A549 (cell line): ENCODE measurements at regions not wholly inside any gene's neighbourhood (a gene's known extent, or its start where the extent isn't known, plus 50 kb on each side); places are given as distances from the start of the nearest gene placed in this dataset.

Experiments used
- ATAC-seq, 2 experiments: fragments of 200-7000 bp in 1 of 2; fragments of >200 bp in 1 of 2; cut with Nextera tagmentation in 1 of 2; cut with Tn5 transposase in 1 of 2; 3 replicates each; pipeline versions ENCODE4 v1.8.0 to v1.9.1; 2018 to 2020; ENCODE audit warnings: mild to moderate bottlenecking in 1 of 2, moderate library complexity in 1 of 2
- CTCF ChIA-PET: fragments of 300-600 bp; sonication (Branson Sonifier 250); formaldehyde crosslinking; extraction: SDS; loops from one replicate; lab custom pipeline; 2021; ENCODE audit warnings: antibody characterized with exemption, inconsistent platforms; lab: Yijun Ruan, JAX
- POLR2A ChIA-PET: fragments of 350-600 bp; formaldehyde crosslinking; extraction: SDS; loops from one replicate; lab custom pipeline; 2021; ENCODE audit warnings: antibody characterized with exemption, inconsistent platforms; lab: Yijun Ruan, JAX
- DNase-seq, 2 experiments: peaks; one replicate each; pipeline versions ENCODE4 v3.0.0 to v3.0.0-alpha.2; 2011 to 2016; ENCODE audit warnings: low read depth in 1 of 2, low spot score in 1 of 2
- FAIRE-seq: peaks from 2 replicates; lab custom pipeline; 2011; peaks lifted over from hg19 to GRCh38; lab: Jason Lieb, UNC
- H3K27ac ChIP-seq, 2 experiments: fragments of >200 bp; sonication (Bioruptor Twin); formaldehyde crosslinking; 3 replicates each; pipeline ENCODE4 v1.5.1; 2016 to 2017
- H3K4me1 ChIP-seq: fragments of >200 bp; sonication (Bioruptor Twin); formaldehyde crosslinking; 3 replicates; pipeline ENCODE4 v1.6.1; 2016
- H3K4me2 ChIP-seq: fragments of >200 bp; sonication (Bioruptor Twin); formaldehyde crosslinking; 3 replicates; pipeline ENCODE4 v1.6.1; 2016
- H3K4me3 ChIP-seq: fragments of >200 bp; sonication (Bioruptor Twin); formaldehyde crosslinking; 3 replicates; pipeline ENCODE4 v1.5.1; 2016
- H3K9me3 ChIP-seq: fragments of >200 bp; sonication (Bioruptor Twin); formaldehyde crosslinking; 3 replicates; pipeline ENCODE4 v1.6.1; 2016
- CBX2 ChIP-seq: fragments of 200-600 bp; sonication (generic); IDR thresholded peaks from 2 replicates; pipeline ENCODE4 v1.6.1; 2016; ENCODE audit warnings: low read depth, mild to moderate bottlenecking, borderline replicate concordance
- CBX8 ChIP-seq: fragments of 200-600 bp; sonication (generic); IDR thresholded peaks from 2 replicates; pipeline ENCODE4 v1.6.1; 2016
- CEBPB ChIP-seq, 2 experiments: fragments of >200 bp in 1 of 2; sonication (Bioruptor Twin) in 1 of 2; formaldehyde crosslinking in 1 of 2; IDR thresholded peaks; 2 replicates each; pipeline ENCODE4 v1.6.1; 2012 to 2016
- CTCF ChIP-seq: fragments of >200 bp; sonication (Bioruptor Twin); formaldehyde crosslinking; IDR thresholded peaks from 3 replicates; pipeline ENCODE4 v1.5.1; 2016
- E2F6 ChIP-seq: IDR thresholded peaks from 2 replicates; pipeline ENCODE4 v1.6.1; 2012; ENCODE audit warnings: low read depth, borderline replicate concordance
- EHF ChIP-seq: fragments of 250-450 bp; sonication (Bioruptor Pico); IDR thresholded peaks from 2 replicates; pipeline ENCODE4 v1.5.0; 2020; ENCODE audit warnings: mild to moderate bottlenecking
- ESRRA ChIP-seq: fragments of 150-350 bp; IDR thresholded peaks from 2 replicates; pipeline ENCODE4 v1.6.1; 2014; ENCODE audit warnings: mild to moderate bottlenecking, low read length, borderline replicate concordance
- FOSL2 ChIP-seq, 2 experiments: fragments of 450-650 bp in 1 of 2; fragments of >200 bp in 1 of 2; sonication (Bioruptor Twin) in 1 of 2; formaldehyde crosslinking; IDR thresholded peaks; 2 replicates each; pipeline versions ENCODE4 v1.5.0 to v1.6.1; 2016 to 2020; ENCODE audit warnings: mild to moderate bottlenecking in 1 of 2, moderate library complexity in 1 of 2
- FOXS1 ChIP-seq: fragments of 250-450 bp; sonication (Bioruptor Pico); IDR thresholded peaks from 2 replicates; pipeline ENCODE4 v1.5.0; 2020; ENCODE audit warnings: mild to moderate bottlenecking, moderate library complexity
- GATA3 ChIP-seq: IDR thresholded peaks from 2 replicates; pipeline ENCODE4 v1.6.1; 2012; ENCODE audit warnings: borderline replicate concordance
- HDAC2 ChIP-seq: fragments of 200-600 bp; sonication (generic); IDR thresholded peaks from 2 replicates; pipeline ENCODE4 v1.6.1; 2016
- HOXB13 ChIP-seq: fragments of 250-450 bp; sonication (Bioruptor Pico); IDR thresholded peaks from 2 replicates; pipeline ENCODE4 v1.5.0; 2020; ENCODE audit warnings: low read depth, mild to moderate bottlenecking, moderate library complexity
- HOXB5 ChIP-seq: fragments of 250-450 bp; sonication (Bioruptor Pico); IDR thresholded peaks from 2 replicates; pipeline ENCODE4 v1.5.0; 2020; ENCODE audit warnings: mild to moderate bottlenecking, moderate library complexity
- JUN ChIP-seq, 2 experiments: fragments of >200 bp; sonication (Bioruptor Twin); formaldehyde crosslinking; IDR thresholded peaks; 2 replicates in 1 of 2; 3 replicates in 1 of 2; pipeline ENCODE4 v1.6.1; 2016 to 2017
- KDM1A ChIP-seq: fragments of 200-600 bp; sonication (generic); IDR thresholded peaks from 2 replicates; pipeline ENCODE4 v1.6.1; 2016; ENCODE audit warnings: low read depth, mild to moderate bottlenecking
- KDM5A ChIP-seq: fragments of 200-600 bp; sonication (generic); IDR thresholded peaks from 2 replicates; pipeline ENCODE4 v1.6.1; 2016; ENCODE audit warnings: antibody characterized with exemption, mild to moderate bottlenecking
- MAFK ChIP-seq: fragments of 450-650 bp; IDR thresholded peaks from 2 replicates; pipeline ENCODE4 v1.6.1; 2014; ENCODE audit not compliant: partially characterized antibody
- MAX ChIP-seq: IDR thresholded peaks from 2 replicates; pipeline ENCODE4 v1.6.1; 2012
- MYC ChIP-seq: IDR thresholded peaks from 2 replicates; pipeline ENCODE4 v1.6.1; 2012; ENCODE audit warnings: mild to moderate bottlenecking, inconsistent platforms, low read length, improper control_type of control experiment, borderline replicate concordance
- NFE2L2 ChIP-seq: fragments of 150-350 bp; conservative IDR thresholded peaks from 2 replicates; pipeline ENCODE4 v1.6.1; 2014; ENCODE audit warnings: low read length
- NR3C1 ChIP-seq: fragments of >200 bp; sonication (Bioruptor Twin); formaldehyde crosslinking; IDR thresholded peaks from 3 replicates; pipeline ENCODE4 v1.6.1; 2017
- PBX3 ChIP-seq: IDR thresholded peaks from 2 replicates; pipeline ENCODE4 v1.6.1; 2012
- PHF8 ChIP-seq: fragments of 200-600 bp; sonication (generic); IDR thresholded peaks from 2 replicates; pipeline ENCODE4 v1.6.1; 2016; ENCODE audit warnings: low read depth, mild to moderate bottlenecking, antibody characterized with exemption, moderate library complexity, borderline replicate concordance
- RAD21 ChIP-seq, 2 experiments: fragments of >200 bp in 1 of 2; sonication (Bioruptor Twin) in 1 of 2; formaldehyde crosslinking in 1 of 2; IDR thresholded peaks in 1 of 2; conservative IDR thresholded peaks in 1 of 2; 2 replicates in 1 of 2; 3 replicates in 1 of 2; pipeline ENCODE4 v1.6.1; 2012 to 2018; ENCODE audit warnings: inconsistent platforms in 1 of 2
- RFX5 ChIP-seq: fragments of 450-650 bp; IDR thresholded peaks from 2 replicates; pipeline ENCODE4 v1.7.1; 2014; ENCODE audit warnings: antibody characterized with exemption, mild to moderate bottlenecking, moderate library complexity
- SMC3 ChIP-seq: fragments of >200 bp; sonication (Bioruptor Twin); formaldehyde crosslinking; IDR thresholded peaks from 3 replicates; pipeline ENCODE4 v1.6.1; 2018; ENCODE audit warnings: inconsistent platforms
- ZSCAN20 ChIP-seq: fragments of 250-450 bp; sonication (Bioruptor Pico); IDR thresholded peaks from 2 replicates; pipeline ENCODE4 v1.8.0; 2022; ENCODE audit warnings: mild to moderate bottlenecking, moderate library complexity
- WGBS: methylation state at CpG from one replicate; pipeline ENCODE4 v1.1.6; 2017; ENCODE audit errors: missing lambda C conversion rate; 5-methylcytosine and 5-hydroxymethylcytosine counted together
- TF ChIP-seq, protein P1 (sequence below): fragments of 200-600 bp; sonication (generic); IDR thresholded peaks from 2 replicates; pipeline ENCODE4 v1.6.1; 2016; ENCODE audit warnings: antibody characterized with exemption, mild to moderate bottlenecking, moderate library complexity
- TF ChIP-seq, protein P2 (sequence below): fragments of 450-650 bp; IDR thresholded peaks from 2 replicates; pipeline ENCODE4 v1.6.1; 2014; ENCODE audit warnings: antibody characterized with exemption

DNA sequence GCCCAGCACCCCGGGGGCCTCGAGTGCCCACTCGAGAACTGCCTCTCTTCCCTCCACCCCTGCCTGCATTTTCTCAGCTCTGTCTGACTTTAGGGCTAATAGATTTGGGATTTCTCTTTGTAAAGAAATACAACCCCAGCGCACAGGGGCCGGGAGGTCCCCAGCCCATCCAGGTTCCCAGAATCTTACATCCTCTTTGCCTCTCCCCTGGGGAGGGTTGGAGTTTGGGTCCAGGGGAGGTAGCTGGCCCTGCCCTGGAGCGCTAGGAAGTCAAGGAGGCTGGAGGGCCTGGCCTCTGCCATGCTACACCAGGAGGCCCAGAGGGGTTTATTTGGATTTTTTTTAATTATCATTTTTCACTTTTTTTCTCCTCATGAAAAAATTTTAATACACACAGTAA lies 65.7 kb upstream of the LMO1 start:
- POLR2A ChIA-PET: no interaction called here
- WGBS: 60% methylated on average over 6 of the region's 6 CpGs
- DNase-seq (no peak), ATAC-seq (peak; percentile 9 to 14; a peak in 5 of 6 replicates), FAIRE-seq (no peak)
- Histone ChIP-seq H3K4me3 (peak overlapping the region; percentile 13; the same call in 2 of the 3 replicates), H3K27ac (peak overlapping the region; percentile 57 to 83), H3K4me2 (peak overlapping the region; percentile 71), H3K9me3 (no peaks in the 10 kb centered on the region), H3K4me1 (peaks cover 14% of the 10 kb centered on the region)
- no peak for TF ChIP-seq SMC3
- no peak for TF ChIP-seq HOXB5 (CRISPR knock-in tag)
- TF ChIP-seq CBX2: no peak
- TF ChIP-seq MAFK: no peak
- no peak for TF ChIP-seq MYC
- TF ChIP-seq KDM1A: no peak
- no peak for TF ChIP-seq E2F6
- TF ChIP-seq ZSCAN20 (CRISPR knock-in tag): no peak
- TF ChIP-seq MAX: no peak
- TF ChIP-seq CEBPB (IDR thresholded peaks at IDR 0.05): no peak
- no peak for TF ChIP-seq FOXS1 (CRISPR knock-in tag)
- TF ChIP-seq JUN (IDR thresholded peaks at IDR 0.05): no peak
- TF ChIP-seq FOSL2 (IDR thresholded peaks at IDR 0.05): no peak
- TF ChIP-seq FOSL2 (CRISPR knock-in tag; IDR thresholded peaks at IDR 0.05): no peak
- CTCF ChIA-PET: interaction anchor here (0.6 to 2.9 kb wide), 20 partner anchors 8 to 414 kb away, joined by 3 to 20 read pairs (median 3); partner anchors contain the start of gene LMO1

GRCh38 chr11:8328848-8329330 lies 65.2 kb upstream of the LMO1 start:
- ChIA-PET POLR2A (no interaction called here), CTCF (interaction anchor here (0.6 to 2.9 kb wide), 18 partner anchors 9 to 318 kb away, joined by 3 to 20 read pairs (median 3); partner anchors contain the start of gene LMO1)
- FAIRE-seq: peak; percentile 23
- no peaks in the 10 kb centered on the region for H3K9me3 ChIP-seq
- H3K4me2 ChIP-seq: peak overlapping the region; percentile 71
- peak; percentile 92 to 97 for ATAC-seq
- peak overlapping the region; percentile 13; the same call in 2 of the 3 replicates for H3K4me3 ChIP-seq
- peak overlapping the region; percentile 57 to 83 for H3K27ac ChIP-seq
- peak; percentile 88 to 97 for DNase-seq
- H3K4me1 ChIP-seq: peaks cover 10% of the 10 kb centered on the region
- WGBS: 0% methylated on average over 7 of the region's 11 CpGs
- TF ChIP-seq KDM5A: no peak
- TF ChIP-seq, protein P1, sequence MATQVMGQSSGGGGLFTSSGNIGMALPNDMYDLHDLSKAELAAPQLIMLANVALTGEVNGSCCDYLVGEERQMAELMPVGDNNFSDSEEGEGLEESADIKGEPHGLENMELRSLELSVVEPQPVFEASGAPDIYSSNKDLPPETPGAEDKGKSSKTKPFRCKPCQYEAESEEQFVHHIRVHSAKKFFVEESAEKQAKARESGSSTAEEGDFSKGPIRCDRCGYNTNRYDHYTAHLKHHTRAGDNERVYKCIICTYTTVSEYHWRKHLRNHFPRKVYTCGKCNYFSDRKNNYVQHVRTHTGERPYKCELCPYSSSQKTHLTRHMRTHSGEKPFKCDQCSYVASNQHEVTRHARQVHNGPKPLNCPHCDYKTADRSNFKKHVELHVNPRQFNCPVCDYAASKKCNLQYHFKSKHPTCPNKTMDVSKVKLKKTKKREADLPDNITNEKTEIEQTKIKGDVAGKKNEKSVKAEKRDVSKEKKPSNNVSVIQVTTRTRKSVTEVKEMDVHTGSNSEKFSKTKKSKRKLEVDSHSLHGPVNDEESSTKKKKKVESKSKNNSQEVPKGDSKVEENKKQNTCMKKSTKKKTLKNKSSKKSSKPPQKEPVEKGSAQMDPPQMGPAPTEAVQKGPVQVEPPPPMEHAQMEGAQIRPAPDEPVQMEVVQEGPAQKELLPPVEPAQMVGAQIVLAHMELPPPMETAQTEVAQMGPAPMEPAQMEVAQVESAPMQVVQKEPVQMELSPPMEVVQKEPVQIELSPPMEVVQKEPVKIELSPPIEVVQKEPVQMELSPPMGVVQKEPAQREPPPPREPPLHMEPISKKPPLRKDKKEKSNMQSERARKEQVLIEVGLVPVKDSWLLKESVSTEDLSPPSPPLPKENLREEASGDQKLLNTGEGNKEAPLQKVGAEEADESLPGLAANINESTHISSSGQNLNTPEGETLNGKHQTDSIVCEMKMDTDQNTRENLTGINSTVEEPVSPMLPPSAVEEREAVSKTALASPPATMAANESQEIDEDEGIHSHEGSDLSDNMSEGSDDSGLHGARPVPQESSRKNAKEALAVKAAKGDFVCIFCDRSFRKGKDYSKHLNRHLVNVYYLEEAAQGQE: peak; percentile 55; the same call in 1 of the 2 replicates
- no peak for TF ChIP-seq PBX3
- TF ChIP-seq GATA3: no peak
- TF ChIP-seq ESRRA: no peak
- peak in 1 of 2 experiments; percentile 49; a peak in 2 of 5 replicates for TF ChIP-seq JUN (IDR thresholded peaks at IDR 0.05)
- no peak for TF ChIP-seq MAFK
- TF ChIP-seq MAX: peak; percentile 41; the same call in 1 of the 2 replicates
- peak; percentile 23; the same call in 1 of the 2 replicates for TF ChIP-seq MYC
- no peak for TF ChIP-seq PHF8
- no peak for TF ChIP-seq RFX5
- TF ChIP-seq HDAC2: no peak
- TF ChIP-seq RAD21 (conservative IDR thresholded peaks at IDR 0.05 in 1 of 2, IDR thresholded peaks at IDR 0.05 in 1 of 2): peak; percentile 58
- no peak for TF ChIP-seq CBX8
- TF ChIP-seq NFE2L2: no peak
- no peak for TF ChIP-seq EHF (CRISPR knock-in tag)
- no peak for TF ChIP-seq KDM1A
- peak; percentile 60 for TF ChIP-seq SMC3
- no peak for TF ChIP-seq HOXB13 (CRISPR knock-in tag)
- TF ChIP-seq, protein P2, sequence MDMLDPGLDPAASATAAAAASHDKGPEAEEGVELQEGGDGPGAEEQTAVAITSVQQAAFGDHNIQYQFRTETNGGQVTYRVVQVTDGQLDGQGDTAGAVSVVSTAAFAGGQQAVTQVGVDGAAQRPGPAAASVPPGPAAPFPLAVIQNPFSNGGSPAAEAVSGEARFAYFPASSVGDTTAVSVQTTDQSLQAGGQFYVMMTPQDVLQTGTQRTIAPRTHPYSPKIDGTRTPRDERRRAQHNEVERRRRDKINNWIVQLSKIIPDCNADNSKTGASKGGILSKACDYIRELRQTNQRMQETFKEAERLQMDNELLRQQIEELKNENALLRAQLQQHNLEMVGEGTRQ: no peak
- TF ChIP-seq CTCF: peak; percentile 81
- TF ChIP-seq NR3C1: no peak
